Panc1 (cell line): ENCODE measurements at regions not wholly inside any gene's neighbourhood (a gene's known extent, or its start where the extent isn't known, plus 50 kb on each side); places are given as distances from the start of the nearest gene placed in this dataset.

ENCODE experiments used
- ATAC-seq: fragments of 200-7000 bp; cut with Tn5 transposase; 2 replicates; pipeline ENCODE4 v1.9.1; 2020; ENCODE audit warnings: mild to moderate bottlenecking, moderate library complexity
- BruUV-seq: library from RNA; stranded (reverse); fragments of 400-500 nt; replicated peaks from 2 replicates; lab custom pipeline; 2021; lab: Mats Ljungman, UMichigan
- CTCF ChIA-PET: fragments of 300-600 bp; sonication (Branson Sonifier 250); formaldehyde crosslinking; loops from one replicate; lab custom pipeline; 2022; ENCODE audit warnings: antibody characterized with exemption; lab: Charles Lee
- POLR2A ChIA-PET: fragments of 300-600 bp; sonication (Branson Sonifier 250); formaldehyde crosslinking; loops from one replicate; lab custom pipeline; 2022; ENCODE audit warnings: antibody characterized with exemption; lab: Charles Lee
- DNase-seq: peaks from one replicate; pipeline ENCODE4 v3.0.0-alpha.2; 2010; ENCODE audit warnings: low read depth, low spot score
- H3K27ac ChIP-seq: 2 replicates; pipeline ENCODE4 v1.5.1; 2011; ENCODE audit warnings: mild to moderate bottlenecking, low read length, inconsistent platforms
- H3K27me3 ChIP-seq: fragments of 200-500 bp; sonication (Bioruptor generic); 2 replicates; pipeline ENCODE4 v1.6.0; 2014; ENCODE audit warnings: low read length, inconsistent platforms; ENCODE audit not compliant: control insufficient read depth, insufficient read depth
- H3K36me3 ChIP-seq: fragments of 200-500 bp; sonication (Bioruptor generic); 2 replicates; pipeline ENCODE4 v1.5.1; 2014; ENCODE audit warnings: inconsistent platforms, mild to moderate bottlenecking, low read length, moderate library complexity; ENCODE audit not compliant: control insufficient read depth, insufficient read depth
- H3K4me1 ChIP-seq: 2 replicates; pipeline ENCODE4 v1.5.1; 2011; ENCODE audit warnings: inconsistent platforms, mild to moderate bottlenecking, low read length, moderate library complexity; ENCODE audit not compliant: control insufficient read depth, insufficient read depth
- H3K4me3 ChIP-seq, 2 experiments: 2 replicates each; pipeline ENCODE4 v1.5.1; 2011 to 2012; ENCODE audit warnings: low read depth in 2 of 2, low read length in 2 of 2, mild to moderate bottlenecking in 2 of 2, inconsistent platforms in 1 of 2, moderate library complexity in 1 of 2
- H3K9me3 ChIP-seq: fragments of 200-500 bp; sonication (Bioruptor generic); 2 replicates; pipeline ENCODE4 v1.5.1; 2014; ENCODE audit warnings: low read depth, mild to moderate bottlenecking, inconsistent platforms, low read length, moderate library complexity; ENCODE audit not compliant: control insufficient read depth, insufficient read depth
- POLR2AphosphoS5 ChIP-seq: IDR thresholded peaks from 2 replicates; pipeline ENCODE4 v1.6.1; 2012; ENCODE audit warnings: mild to moderate bottlenecking, low read depth, low read length, moderate library complexity
- SIN3A ChIP-seq: IDR thresholded peaks from 2 replicates; pipeline ENCODE4 v1.6.1; 2012; ENCODE audit warnings: low read depth, mild to moderate bottlenecking, low read length, moderate library complexity, borderline replicate concordance; ENCODE audit not compliant: insufficient read depth
- TCF7L2 ChIP-seq: IDR thresholded peaks from 2 replicates; pipeline ENCODE4 v1.6.1; 2011; ENCODE audit warnings: mild to moderate bottlenecking, low read depth, low read length, inconsistent platforms
- in situ Hi-C: cut with HindIII; loops from 2 replicates; pipeline ENCODE4 v1.10.0; 2016; ENCODE audit warnings: low sequenced_read_pairs, low pct_unique_long_range_greater_than_20kb
- intact Hi-C: fragments of 100-400 bp; cut with micrococcal nuclease; formaldehyde crosslinking; loops from one replicate; pipeline ENCODE4 v1.10.0; 2022; ENCODE audit not compliant: unreplicated experiment
- TF ChIP-seq, protein P1 (sequence below): fragments of 450-650 bp; IDR thresholded peaks from 2 replicates; pipeline ENCODE4 v1.5.1; 2017; ENCODE audit warnings: mild to moderate bottlenecking
- TF ChIP-seq, protein P2 (sequence below), 2 experiments: IDR thresholded peaks; 2 replicates each; pipeline ENCODE4 v1.6.1; 2011 to 2012; ENCODE audit warnings: low read depth in 2 of 2, control low read depth in 1 of 2, low read length in 1 of 2, mild to moderate bottlenecking in 1 of 2, moderate library complexity in 1 of 2; ENCODE audit not compliant: insufficient read depth in 1 of 2

GRCh38 chr16:72654535-72654934 lies 393.4 kb downstream of the ZFHX3 start:
- POLR2A ChIA-PET: no interaction called here
- intact Hi-C loops: no loop called here

GRCh38 chr16:72649254-72649944 lies 398.5 kb downstream of the ZFHX3 start:
- intact Hi-C loops: no loop called here
- no peak overlapping the region for H3K27ac ChIP-seq
- TF ChIP-seq, protein P1, sequence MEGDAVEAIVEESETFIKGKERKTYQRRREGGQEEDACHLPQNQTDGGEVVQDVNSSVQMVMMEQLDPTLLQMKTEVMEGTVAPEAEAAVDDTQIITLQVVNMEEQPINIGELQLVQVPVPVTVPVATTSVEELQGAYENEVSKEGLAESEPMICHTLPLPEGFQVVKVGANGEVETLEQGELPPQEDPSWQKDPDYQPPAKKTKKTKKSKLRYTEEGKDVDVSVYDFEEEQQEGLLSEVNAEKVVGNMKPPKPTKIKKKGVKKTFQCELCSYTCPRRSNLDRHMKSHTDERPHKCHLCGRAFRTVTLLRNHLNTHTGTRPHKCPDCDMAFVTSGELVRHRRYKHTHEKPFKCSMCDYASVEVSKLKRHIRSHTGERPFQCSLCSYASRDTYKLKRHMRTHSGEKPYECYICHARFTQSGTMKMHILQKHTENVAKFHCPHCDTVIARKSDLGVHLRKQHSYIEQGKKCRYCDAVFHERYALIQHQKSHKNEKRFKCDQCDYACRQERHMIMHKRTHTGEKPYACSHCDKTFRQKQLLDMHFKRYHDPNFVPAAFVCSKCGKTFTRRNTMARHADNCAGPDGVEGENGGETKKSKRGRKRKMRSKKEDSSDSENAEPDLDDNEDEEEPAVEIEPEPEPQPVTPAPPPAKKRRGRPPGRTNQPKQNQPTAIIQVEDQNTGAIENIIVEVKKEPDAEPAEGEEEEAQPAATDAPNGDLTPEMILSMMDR: no peak
- TF ChIP-seq, protein P2, sequence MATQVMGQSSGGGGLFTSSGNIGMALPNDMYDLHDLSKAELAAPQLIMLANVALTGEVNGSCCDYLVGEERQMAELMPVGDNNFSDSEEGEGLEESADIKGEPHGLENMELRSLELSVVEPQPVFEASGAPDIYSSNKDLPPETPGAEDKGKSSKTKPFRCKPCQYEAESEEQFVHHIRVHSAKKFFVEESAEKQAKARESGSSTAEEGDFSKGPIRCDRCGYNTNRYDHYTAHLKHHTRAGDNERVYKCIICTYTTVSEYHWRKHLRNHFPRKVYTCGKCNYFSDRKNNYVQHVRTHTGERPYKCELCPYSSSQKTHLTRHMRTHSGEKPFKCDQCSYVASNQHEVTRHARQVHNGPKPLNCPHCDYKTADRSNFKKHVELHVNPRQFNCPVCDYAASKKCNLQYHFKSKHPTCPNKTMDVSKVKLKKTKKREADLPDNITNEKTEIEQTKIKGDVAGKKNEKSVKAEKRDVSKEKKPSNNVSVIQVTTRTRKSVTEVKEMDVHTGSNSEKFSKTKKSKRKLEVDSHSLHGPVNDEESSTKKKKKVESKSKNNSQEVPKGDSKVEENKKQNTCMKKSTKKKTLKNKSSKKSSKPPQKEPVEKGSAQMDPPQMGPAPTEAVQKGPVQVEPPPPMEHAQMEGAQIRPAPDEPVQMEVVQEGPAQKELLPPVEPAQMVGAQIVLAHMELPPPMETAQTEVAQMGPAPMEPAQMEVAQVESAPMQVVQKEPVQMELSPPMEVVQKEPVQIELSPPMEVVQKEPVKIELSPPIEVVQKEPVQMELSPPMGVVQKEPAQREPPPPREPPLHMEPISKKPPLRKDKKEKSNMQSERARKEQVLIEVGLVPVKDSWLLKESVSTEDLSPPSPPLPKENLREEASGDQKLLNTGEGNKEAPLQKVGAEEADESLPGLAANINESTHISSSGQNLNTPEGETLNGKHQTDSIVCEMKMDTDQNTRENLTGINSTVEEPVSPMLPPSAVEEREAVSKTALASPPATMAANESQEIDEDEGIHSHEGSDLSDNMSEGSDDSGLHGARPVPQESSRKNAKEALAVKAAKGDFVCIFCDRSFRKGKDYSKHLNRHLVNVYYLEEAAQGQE (IDR thresholded peaks at IDR 0.05; ENCODE audit: insufficient read depth in 1 of 2, low read depth in 2 of 2, low read length in 1 of 2): no peak
- TF ChIP-seq SIN3A: no peak
- no peak for TF ChIP-seq POLR2AphosphoS5
- no peak for TF ChIP-seq TCF7L2
- POLR2A ChIA-PET: no interaction called here
- BruUV-seq: no TSS peak
- H3K4me1 ChIP-seq: no peaks in the 10 kb centered on the region; the same call in 1 of the 2 replicates
- H3K27me3 ChIP-seq: no peaks in the 10 kb centered on the region
- in situ Hi-C loops: no loop called here
- CTCF ChIA-PET: no interaction called here
- no peaks in the 10 kb centered on the region for H3K36me3 ChIP-seq
- H3K4me3 ChIP-seq: no peak overlapping the region
- H3K9me3 ChIP-seq: no peaks in the 10 kb centered on the region
- no peak for DNase-seq
- no peak for ATAC-seq

More at GRCh38 chr16:72654535-72654934, 393.4 kb downstream of the ZFHX3 start:
- Histone ChIP-seq H3K27ac (no peak overlapping the region), H3K36me3 (no peaks in the 10 kb centered on the region), H3K4me3 (no peak overlapping the region), H3K4me1 (no peaks in the 10 kb centered on the region), H3K27me3 (no peaks in the 10 kb centered on the region), H3K9me3 (no peaks in the 10 kb centered on the region)
- CTCF ChIA-PET: no interaction called here
- in situ Hi-C loops: no loop called here
- ATAC-seq: no peak
- BruUV-seq: no TSS peak
- no peak for DNase-seq
- TF ChIP-seq, protein P1: no peak
- TF ChIP-seq TCF7L2 (no peak), SIN3A (no peak)
